Dermis microvascular lymphatic vessel endothelial cell (primary cell): ENCODE measurements at regions not wholly inside any gene's neighbourhood (a gene's known extent, or its start where the extent isn't known, plus 50 kb on each side); places are given as distances from the start of the nearest gene placed in this dataset.
"Not testable (repeated sequence)": the region's sequence is repeated elsewhere in the genome, so short reads cannot be mapped to it uniquely, and the experiment has no call there.

Experiments used
- DNase-seq, 2 donors: peaks; one replicate each; pipeline versions ENCODE4 v3.0.0 to v3.0.0-alpha.2; 2010; ENCODE audit warnings: low read depth in 2 of 2

- DNase-seq = peak; percentile 43 to 85
These were observed 521.0 kb upstream of the ATP2B1 start for GRCh38 chr12:90229407-90230170.

DNA sequence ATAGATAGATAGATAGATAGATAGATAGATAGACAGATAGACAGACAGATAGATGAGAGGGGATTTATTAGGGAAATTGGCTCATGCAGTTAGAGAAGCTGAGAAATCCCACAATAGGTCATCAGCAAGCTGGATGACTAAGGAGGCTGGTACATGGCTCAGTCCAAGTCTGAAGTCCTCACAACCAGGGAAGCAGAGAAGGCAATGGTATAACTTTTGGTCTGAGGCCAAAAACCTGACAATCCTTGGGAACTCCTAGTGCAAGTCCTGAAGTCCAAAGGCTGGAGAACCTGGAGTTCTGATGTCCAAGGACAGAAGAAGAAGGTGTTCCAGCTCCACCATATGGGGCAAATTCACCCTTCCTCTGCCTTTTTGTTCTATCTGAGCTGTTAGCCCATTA, 517.6 kb upstream of the ATP2B1 start:
- DNase-seq = no peak

GRCh38 chr12:90216815-90217214, 508.2 kb upstream of the ATP2B1 start:
- DNase-seq = peak in 1 of 2 donors; percentile 72

- no peak for DNase-seq
These were observed 507.4 kb upstream of the ATP2B1 start for GRCh38 chr12:90216020-90216552.

DNA sequence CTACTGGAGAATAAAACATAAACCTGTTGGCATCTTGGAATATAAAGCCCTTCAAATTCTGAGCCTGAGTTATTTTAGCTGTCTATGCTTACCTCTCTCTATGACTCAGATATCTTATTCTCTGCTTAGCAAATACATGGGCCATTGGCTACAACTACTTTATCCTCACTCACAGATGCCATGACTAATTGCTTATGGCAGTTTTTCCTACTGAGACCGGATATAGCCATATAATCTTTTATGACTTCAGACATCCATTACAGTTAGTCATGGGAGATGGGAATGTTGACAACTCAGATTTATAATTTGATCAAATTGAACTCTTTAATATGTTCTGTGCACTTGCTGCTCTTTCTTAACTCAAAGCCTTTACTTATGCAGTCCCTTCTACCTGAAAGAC, 502.4 kb upstream of the ATP2B1 start:
- DNase-seq = peak in 1 of 2 donors; percentile 93

DNA sequence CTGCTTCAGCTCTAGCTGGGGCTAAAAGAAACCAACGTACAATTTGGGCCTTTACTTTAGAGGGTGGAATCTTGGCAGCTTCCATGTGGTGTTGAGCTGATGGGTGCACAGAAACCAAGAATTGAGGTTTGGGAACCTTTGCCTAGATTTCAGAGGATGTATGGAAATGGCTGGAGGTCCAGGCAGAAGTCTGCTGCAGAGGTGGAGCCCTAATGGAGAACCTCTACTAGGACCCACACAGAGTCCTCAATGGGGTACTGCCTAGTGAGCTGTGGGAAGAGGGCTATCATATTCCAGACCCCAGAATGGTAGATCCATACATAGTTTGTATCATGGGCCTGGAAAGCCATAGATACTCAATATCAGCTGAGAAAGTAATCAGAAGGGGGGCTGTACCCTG, 500.4 kb upstream of the ATP2B1 start:
- no peak for DNase-seq

DNA sequence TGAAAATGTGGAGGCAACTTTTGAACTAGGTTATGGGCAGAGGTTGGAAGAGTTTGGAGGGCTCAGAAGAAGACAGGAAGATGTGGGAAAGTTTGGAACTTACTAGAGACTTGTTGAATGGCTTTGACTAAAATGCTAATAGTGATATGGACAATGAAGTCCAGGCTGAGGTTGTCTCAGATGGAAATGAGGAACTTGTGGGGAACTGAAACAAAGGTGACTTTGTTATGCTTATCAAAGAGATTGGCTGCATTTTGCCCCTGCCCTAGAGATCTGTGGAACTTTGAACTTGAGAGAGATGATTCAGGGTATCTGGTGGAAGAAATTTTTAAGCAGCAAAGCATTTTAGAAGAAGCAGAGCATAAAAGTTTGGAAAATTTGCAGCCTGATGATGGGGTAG, 499.7 kb upstream of the ATP2B1 start:
- DNase-seq = not testable (repeated sequence)

DNA sequence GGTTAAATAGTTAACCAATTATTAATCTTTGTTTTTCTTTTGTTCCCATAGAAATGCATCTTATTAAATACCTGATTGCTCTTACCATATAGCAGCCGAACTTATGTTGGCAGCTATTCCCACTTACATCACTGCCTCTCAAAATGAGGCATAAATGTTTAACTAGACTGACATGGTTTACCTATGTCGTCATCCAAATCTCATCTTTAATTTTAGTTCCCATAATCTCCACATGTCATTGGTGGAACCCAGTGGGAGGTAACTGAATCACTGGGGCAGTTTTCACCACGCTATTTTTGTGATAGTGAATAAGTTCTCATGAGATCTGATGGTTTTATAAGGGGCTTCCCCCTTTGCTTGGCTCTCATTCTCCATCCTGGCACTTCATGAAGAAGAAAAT, 499.2 kb upstream of the ATP2B1 start:
- DNase-seq = no peak

GRCh38 chr12:90205165-90205564, 496.5 kb upstream of the ATP2B1 start:
- DNase-seq = no peak

GRCh38 chr12:90203556-90203955, 494.9 kb upstream of the ATP2B1 start:
- DNase-seq = no peak

DNA sequence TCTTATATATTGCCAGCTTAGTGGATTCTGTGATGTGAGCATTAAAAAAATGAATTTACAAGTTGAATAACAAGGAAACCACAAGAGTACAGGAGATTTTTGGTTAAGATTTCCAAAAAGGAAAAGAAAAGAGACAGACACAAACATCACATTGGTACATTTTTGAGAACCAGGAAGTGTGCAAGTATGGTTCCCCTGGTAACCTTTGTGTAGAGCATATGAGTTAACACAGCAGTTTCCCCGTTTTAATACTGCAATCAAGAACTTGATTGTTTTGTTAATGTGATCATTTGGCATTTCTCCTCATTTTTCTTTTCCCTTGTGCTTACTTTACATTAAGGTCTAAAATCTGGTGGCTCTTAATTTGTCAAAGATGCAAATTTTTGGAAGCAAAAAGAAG, 490.4 kb upstream of the ATP2B1 start:
- DNase-seq = peak; percentile 63 to 95

DNA sequence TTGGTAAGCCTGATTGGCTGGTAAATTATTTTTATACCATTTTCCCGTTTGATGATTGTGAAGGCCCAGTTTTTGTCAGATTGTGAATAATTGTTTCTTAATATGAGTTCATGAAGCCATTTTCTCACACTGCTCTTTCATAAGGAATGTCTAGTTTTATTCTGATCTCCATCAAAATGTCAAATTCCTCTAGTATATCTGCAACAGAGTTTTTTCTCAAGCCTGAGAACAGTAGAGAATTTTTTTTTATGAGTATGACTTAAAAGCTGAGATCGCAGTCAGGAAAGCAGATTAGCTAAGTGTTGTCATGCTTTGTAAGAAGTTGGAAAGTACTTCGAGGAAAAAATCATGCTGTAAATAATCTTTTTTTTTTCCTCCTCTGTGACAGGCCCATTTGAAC, 484.9 kb upstream of the ATP2B1 start:
- no peak for DNase-seq

DNA sequence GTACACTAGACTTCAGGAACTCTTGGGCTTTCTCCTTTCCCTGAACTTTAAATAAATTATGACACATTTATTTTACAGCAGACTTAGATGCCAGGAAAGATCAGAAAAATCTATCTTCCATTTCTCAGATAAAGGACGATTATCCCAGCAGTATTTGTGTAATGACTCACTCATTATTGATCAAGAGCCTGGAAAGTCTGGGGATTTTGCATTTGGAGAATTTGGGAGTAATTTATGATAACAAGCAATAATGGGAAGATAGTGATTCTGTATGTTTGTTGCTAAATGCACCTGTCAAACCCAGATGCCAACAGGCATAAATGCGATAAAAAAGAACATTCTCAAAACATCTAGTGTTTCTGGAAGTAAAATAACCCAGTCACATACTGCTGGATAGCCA, 480.2 kb upstream of the ATP2B1 start:
- no peak for DNase-seq

GRCh38 chr12:90183201-90183600, 474.6 kb upstream of the ATP2B1 start:
- DNase-seq = no peak

DNA sequence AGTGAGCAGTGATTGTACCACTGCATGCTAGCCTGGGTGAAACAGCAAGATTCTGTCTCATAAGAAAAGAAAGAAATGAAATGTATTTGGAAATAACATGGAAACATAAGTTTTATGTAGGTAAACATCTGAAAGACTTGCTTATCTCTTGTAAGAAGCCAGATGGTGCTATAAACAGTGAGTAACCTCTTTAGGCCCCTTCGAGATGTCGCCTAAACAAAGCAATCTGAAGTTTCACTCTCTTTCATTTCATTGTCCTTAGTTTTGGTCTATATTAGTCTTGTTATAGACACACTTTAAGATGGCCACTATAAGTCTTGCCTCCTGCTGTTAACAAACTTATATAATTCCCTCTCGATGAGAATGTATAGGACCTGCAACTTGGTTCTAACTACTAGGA, 472.6 kb upstream of the ATP2B1 start:
- DNase-seq = no peak

DNA sequence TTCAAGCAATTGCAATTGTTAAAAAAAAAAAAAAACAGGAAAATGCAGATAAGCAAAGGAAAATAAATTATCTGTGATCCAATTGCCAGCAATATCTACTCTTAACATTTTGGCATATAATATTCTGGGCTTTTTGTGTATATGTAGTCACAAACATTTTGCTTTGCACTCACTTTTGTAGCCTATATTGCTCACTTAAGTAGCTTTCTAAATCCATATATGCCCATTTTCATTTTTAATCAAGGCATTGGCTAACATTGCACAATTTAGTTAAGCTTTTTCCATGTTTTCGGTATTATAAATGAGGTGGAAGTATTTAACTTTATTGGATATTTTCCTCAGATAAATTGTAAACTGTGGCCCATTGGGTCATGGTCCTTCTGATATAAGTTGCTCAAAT, 466.3 kb upstream of the ATP2B1 start:
- no peak for DNase-seq

DNA sequence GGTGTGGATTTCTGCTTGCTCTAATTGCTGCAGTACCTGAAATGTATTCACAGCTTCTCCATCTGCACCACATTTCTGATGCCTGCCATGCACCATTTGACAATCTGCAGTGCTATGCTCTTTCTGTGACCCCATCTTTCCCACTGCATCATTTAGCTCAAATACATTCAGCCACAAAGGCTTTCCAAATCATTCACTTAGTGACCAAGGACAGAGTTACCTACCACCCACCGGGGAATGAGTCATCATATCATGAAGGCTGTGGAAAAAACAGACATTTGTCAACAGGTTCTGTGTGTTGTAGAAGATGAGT, 465.5 kb upstream of the ATP2B1 start:
- peak; percentile 5 to 39 for DNase-seq

- no peak for DNase-seq
These were observed 465.0 kb upstream of the ATP2B1 start for GRCh38 chr12:90173499-90174197.

GRCh38 chr12:90172524-90172923, 463.9 kb upstream of the ATP2B1 start:
- DNase-seq = no peak

DNA sequence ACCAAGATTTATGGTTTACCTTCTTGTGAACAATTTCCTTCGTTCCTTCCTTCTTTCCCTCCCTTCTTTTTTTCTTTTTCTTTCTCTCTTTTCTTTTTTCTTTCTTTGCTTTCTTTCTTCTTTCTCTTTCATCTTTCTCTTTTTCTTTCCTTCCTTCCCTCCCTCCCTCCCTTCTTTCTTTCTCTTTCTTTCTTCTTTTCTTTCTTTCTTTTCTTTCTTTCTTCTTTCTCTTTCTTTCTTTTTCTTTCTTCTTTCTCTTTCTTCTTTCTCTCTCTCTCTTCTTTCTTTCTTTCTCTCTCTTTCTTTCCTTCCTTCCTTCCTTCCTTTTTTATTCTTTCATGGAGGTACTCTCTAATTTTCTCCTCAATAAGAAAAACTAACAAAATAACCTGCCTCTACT, 462.1 kb upstream of the ATP2B1 start:
- no peak for DNase-seq

- no peak for DNase-seq
These were observed 459.0 kb upstream of the ATP2B1 start for GRCh38 chr12:90167518-90168208.

GRCh38 chr12:90166671-90167070, 458.0 kb upstream of the ATP2B1 start:
- DNase-seq = no peak

- no peak for DNase-seq
These were observed 457.4 kb upstream of the ATP2B1 start for GRCh38 chr12:90166012-90166411.
